Heart left ventricle (tissue), 13 donors: ENCODE measurements at regions not wholly inside any gene's neighbourhood (a gene's known extent, or its start where the extent isn't known, plus 50 kb on each side); places are given as distances from the start of the nearest gene placed in this dataset.
"Not testable (repeated sequence)": the region's sequence is repeated elsewhere in the genome, so short reads cannot be mapped to it uniquely, and the experiment has no call there.

Source experiments
- CTCF ChIP-seq, 12 donors: fragments of 200-600 bp; sonication (generic) in 4 of 12; IDR thresholded peaks; one replicate each; pipeline versions ENCODE4 v1.5.0 to v1.8.0; 2018 to 2022; ENCODE audit warnings: antibody characterized with exemption in 12 of 12, mild to moderate bottlenecking in 5 of 12
- POLR2A ChIP-seq, 2 donors: fragments of 450-650 bp; IDR thresholded peaks; one replicate each; pipeline ENCODE4 v1.6.1; 2017; ENCODE audit warnings: antibody characterized with exemption in 2 of 2, mild to moderate bottlenecking in 2 of 2, moderate library complexity in 2 of 2
- donor health status: ischemic (EF 13 %, LVEDD 7.1; RV severe dilation, severe dysfunction).
- donor health status: DM: no; HTN: yes; CAD: no.
- donor health status: DM: no; HTN: no; CAD: no.
- donor health status: ischemic (EF 25% LVEDD 6.9; RV normal size, moderate dysfunction).
- donor health status: ischemic (EF 25% LVEDD 5.7; RV mildly dilated, moderate dysfunction).
- donor health status: ischemic (EF 35%, LVEDD 5.7; RV mildly dilated, moderate dysfunction).
- donor health status: nonischemic (EF 11% LVEDD 7.7; RV severe dilation, severe dysfunction).
- donor health status: DM: yes; HTN: yes; CAD: no.
- donor health status: PGD.
- donor health status: ischemic (EF 29% LVEDD 5.4; RV normal size, mild dysfunction).
- donor health status: nonischemic (EF 23%, LVEDD 6.1; RV moderate dilation, normal function).

DNA sequence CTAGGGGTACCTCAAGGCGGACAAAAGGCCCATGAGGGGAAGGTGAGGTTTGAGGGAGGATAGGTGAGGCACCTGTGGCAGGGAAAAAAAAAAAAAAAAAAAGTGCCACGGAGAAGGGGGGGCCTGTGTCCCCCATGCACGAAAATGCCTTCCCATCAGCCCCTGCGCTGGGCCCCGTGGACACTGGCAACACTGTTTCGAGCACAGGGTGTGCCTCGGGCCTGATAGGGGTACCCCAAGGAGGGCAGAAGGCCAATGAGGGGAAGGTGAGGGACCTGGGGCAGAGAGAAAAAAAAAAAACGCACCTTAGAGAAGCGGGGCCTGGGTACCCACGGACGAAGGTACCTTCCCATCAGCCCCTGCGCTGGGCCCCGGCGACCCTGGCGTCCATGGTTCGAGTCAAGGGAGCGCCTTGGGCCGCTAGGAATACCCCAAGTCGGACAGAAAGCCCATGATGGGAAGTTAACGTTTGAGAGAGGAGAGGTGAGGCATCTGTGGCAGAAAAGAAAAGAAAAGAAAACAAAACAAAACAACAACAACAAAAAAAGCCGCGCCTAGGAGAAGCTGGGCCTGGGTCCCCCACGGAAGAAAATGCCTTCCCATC is 190.0 kb downstream of the POTEM start:
- TF ChIP-seq POLR2A, CTCF (IDR thresholded peaks at IDR 0.05): not testable (repeated sequence)
